A549 (cell line): ENCODE measurements at regions not wholly inside any gene's neighbourhood (a gene's known extent, or its start where the extent isn't known, plus 50 kb on each side); places are given as distances from the start of the nearest gene placed in this dataset.

Experiments used
- CEBPB ChIP-seq, 2 experiments: fragments of >200 bp in 1 of 2; sonication (Bioruptor Twin) in 1 of 2; formaldehyde crosslinking in 1 of 2; IDR thresholded peaks; 2 replicates each; pipeline ENCODE4 v1.6.1; 2012 to 2016
- CTCF ChIP-seq: fragments of >200 bp; sonication (Bioruptor Twin); formaldehyde crosslinking; IDR thresholded peaks from 3 replicates; pipeline ENCODE4 v1.5.1; 2016
- HDAC2 ChIP-seq: fragments of 200-600 bp; sonication (generic); IDR thresholded peaks from 2 replicates; pipeline ENCODE4 v1.6.1; 2016
- HOXB13 ChIP-seq: fragments of 250-450 bp; sonication (Bioruptor Pico); IDR thresholded peaks from 2 replicates; pipeline ENCODE4 v1.5.0; 2020; ENCODE audit warnings: low read depth, mild to moderate bottlenecking, moderate library complexity
- MAFK ChIP-seq: fragments of 450-650 bp; IDR thresholded peaks from 2 replicates; pipeline ENCODE4 v1.6.1; 2014; ENCODE audit not compliant: partially characterized antibody
- MAX ChIP-seq: IDR thresholded peaks from 2 replicates; pipeline ENCODE4 v1.6.1; 2012
- MAZ ChIP-seq: fragments of 150-350 bp; IDR thresholded peaks from 2 replicates; pipeline ENCODE4 v1.6.1; 2014; ENCODE audit warnings: antibody characterized with exemption, low read depth, low read length, borderline replicate concordance
- SMC3 ChIP-seq: fragments of >200 bp; sonication (Bioruptor Twin); formaldehyde crosslinking; IDR thresholded peaks from 3 replicates; pipeline ENCODE4 v1.6.1; 2018; ENCODE audit warnings: inconsistent platforms
- ZNF302 ChIP-seq: fragments of 250-450 bp; sonication (Bioruptor Pico); IDR thresholded peaks from 2 replicates; pipeline ENCODE4 v1.9.0; 2021; ENCODE audit warnings: inconsistent platforms, mild to moderate bottlenecking, moderate library complexity

- TF ChIP-seq CTCF (no peak), HOXB13 (CRISPR knock-in tag) (no peak), CEBPB (IDR thresholded peaks at IDR 0.05) (no peak), MAFK (no peak), ZNF302 (no peak), HDAC2 (no peak), MAZ (no peak), SMC3 (no peak), MAX (no peak)
Observed at GRCh38 chr3:29099296-29099695, 181.6 kb upstream of the RBMS3 start.
